H1 (cell line): ENCODE measurements at regions not wholly inside any gene's neighbourhood (a gene's known extent, or its start where the extent isn't known, plus 50 kb on each side); places are given as distances from the start of the nearest gene placed in this dataset.

Experiments used
- CTCF ChIA-PET: fragments of 300-600 bp; sonication (Branson Sonifier 250); formaldehyde crosslinking; loops from one replicate; lab custom pipeline; 2021; ENCODE audit not compliant: partially characterized antibody; lab: Charles Lee
- POLR2A ChIA-PET: fragments of 300-600 bp; sonication (Branson Sonifier 250); formaldehyde crosslinking; loops from one replicate; lab custom pipeline; 2021; ENCODE audit warnings: inconsistent platforms; ENCODE audit not compliant: partially characterized antibody; lab: Charles Lee
- DNase-seq, 2 experiments: peaks; one replicate each; pipeline versions ENCODE4 v3.0.0 to v3.0.0-alpha.2; 2010 to 2022; ENCODE audit warnings: low spot score in 2 of 2, low read depth in 1 of 2, mixed read lengths in 1 of 2
- FAIRE-seq: peaks from 2 replicates; lab custom pipeline; 2011; peaks lifted over from hg19 to GRCh38; lab: Jason Lieb, UNC
- H2AFZ ChIP-seq: 2 replicates; pipeline ENCODE4 v1.8.1; 2012; ENCODE audit warnings: low read length, inconsistent platforms
- H2AK5ac ChIP-seq: 2 replicates; pipeline ENCODE4 v1.6.1; 2013; ENCODE audit warnings: low read depth, low read length
- H2BK120ac ChIP-seq: replicated peaks from 2 replicates; pipeline ENCODE3; 2013; ENCODE audit warnings: low read depth, low read length, inconsistent platforms
- H2BK12ac ChIP-seq: 2 replicates; pipeline ENCODE4 v1.6.1; 2013; ENCODE audit warnings: low read depth, low read length
- H2BK15ac ChIP-seq: 2 replicates; pipeline ENCODE4 v1.6.1; 2013; ENCODE audit warnings: low read length
- H2BK20ac ChIP-seq: 2 replicates; pipeline ENCODE4 v1.6.1; 2013; ENCODE audit warnings: low read length
- H2BK5ac ChIP-seq: 2 replicates; pipeline ENCODE4 v1.6.1; 2013; ENCODE audit warnings: low read depth, low read length
- H3K14ac ChIP-seq: 2 replicates; pipeline ENCODE4 v1.6.1; 2013; ENCODE audit warnings: inconsistent platforms; ENCODE audit not compliant: insufficient read length
- H3K18ac ChIP-seq: 2 replicates; pipeline ENCODE4 v1.6.1; 2013; ENCODE audit warnings: low read length; ENCODE audit errors: extremely low read depth
- H3K23ac ChIP-seq: 2 replicates; pipeline ENCODE4 v1.6.1; 2013; ENCODE audit warnings: inconsistent platforms; ENCODE audit not compliant: insufficient read length
- H3K23me2 ChIP-seq: 2 replicates; pipeline ENCODE4 v1.6.1; 2013; ENCODE audit warnings: low read depth, low read length
- H3K27ac ChIP-seq: 2 replicates; pipeline ENCODE4 v1.6.1; 2011; ENCODE audit warnings: low read depth, low read length, inconsistent platforms
- H3K27me3 ChIP-seq, 4 experiments: replicated peaks in 1 of 4; 1 replicate in 1 of 4; 2 replicates in 3 of 4; pipeline versions ENCODE4 v1.6.1 to v1.8.1; 2011 to 2013; ENCODE audit warnings: low read length in 3 of 4, mild to moderate bottlenecking in 3 of 4, inconsistent platforms in 2 of 4, mixed read lengths in 2 of 4, moderate library complexity in 1 of 4; ENCODE audit not compliant: control insufficient read depth in 3 of 4, insufficient read depth in 3 of 4; ENCODE audit errors: extremely low read depth in 1 of 4
- H3K36me3 ChIP-seq, 4 experiments: 2 replicates each; pipeline versions ENCODE4 v1.6.1 to v1.8.1; 2011 to 2013; ENCODE audit warnings: mild to moderate bottlenecking in 4 of 4, low read length in 3 of 4, moderate library complexity in 2 of 4, control low read depth in 1 of 4, inconsistent platforms in 1 of 4; ENCODE audit not compliant: insufficient read depth in 4 of 4, control insufficient read depth in 2 of 4
- H3K4ac ChIP-seq: replicated peaks from 2 replicates; pipeline ENCODE3; 2013; ENCODE audit warnings: low read length, low read depth, mixed read lengths, inconsistent platforms; ENCODE audit not compliant: insufficient read length
- H3K4me1 ChIP-seq, 4 experiments: replicated peaks in 1 of 4; 1 replicate in 1 of 4; 2 replicates in 3 of 4; pipeline versions ENCODE4 v1.6.1 to v1.8.1; 2011 to 2013; ENCODE audit warnings: low read length in 3 of 4, inconsistent platforms in 2 of 4, mixed read lengths in 1 of 4; ENCODE audit not compliant: insufficient read depth in 4 of 4, control insufficient read depth in 3 of 4
- H3K4me2 ChIP-seq, 2 experiments: 2 replicates each; pipeline versions ENCODE4 v1.6.1 to v1.8.1; 2011 to 2013; ENCODE audit warnings: low read depth in 2 of 2, low read length in 2 of 2, control low read depth in 1 of 2, inconsistent platforms in 1 of 2, mild to moderate bottlenecking in 1 of 2; ENCODE audit not compliant: insufficient read depth in 1 of 2
- H3K4me3 ChIP-seq, 4 experiments: fragments of 200-600, 300-600 bp in 1 of 4; sonication (generic), shearing (Covaris generic), sonication (Bioruptor Twin) in 1 of 4; 2 replicates each; pipeline versions ENCODE4 v1.5.1 to v1.8.1; 2011 to 2016; ENCODE audit warnings: low read length in 4 of 4, low read depth in 3 of 4, control low read depth in 2 of 4, inconsistent platforms in 2 of 4, mild to moderate bottlenecking in 2 of 4, mixed read lengths in 1 of 4, moderate library complexity in 1 of 4; ENCODE audit not compliant: insufficient read depth in 2 of 4; ENCODE audit errors: extremely low read depth in 1 of 4
- H3K56ac ChIP-seq: replicated peaks from 2 replicates; pipeline ENCODE3; 2013; ENCODE audit warnings: low read depth, mild to moderate bottlenecking, mixed read lengths, low read length, inconsistent platforms; ENCODE audit not compliant: insufficient read length
- H3K79me1 ChIP-seq: 2 replicates; pipeline ENCODE4 v1.6.1; 2013; ENCODE audit warnings: low read depth, low read length, control low read depth
- H3K79me2 ChIP-seq, 2 experiments: 2 replicates each; pipeline versions ENCODE4 v1.6.1 to v1.8.1; 2012 to 2013; ENCODE audit warnings: low read length in 2 of 2, mild to moderate bottlenecking in 2 of 2, inconsistent platforms in 1 of 2; ENCODE audit not compliant: insufficient read depth in 2 of 2, control insufficient read depth in 1 of 2
- H3K9ac ChIP-seq, 4 experiments: replicated peaks in 1 of 4; 1 replicate in 1 of 4; 2 replicates in 3 of 4; pipeline versions ENCODE4 v1.6.1 to v1.8.1; 2011 to 2013; ENCODE audit warnings: low read depth in 3 of 4, low read length in 3 of 4, control low read depth in 2 of 4, mild to moderate bottlenecking in 2 of 4, moderate library complexity in 2 of 4, inconsistent platforms in 1 of 4; ENCODE audit errors: extremely low read depth in 1 of 4
- H3K9me3 ChIP-seq, 2 experiments: 2 replicates each; pipeline versions ENCODE4 v1.6.1 to v1.8.1; 2012 to 2013; ENCODE audit warnings: mild to moderate bottlenecking in 2 of 2, moderate library complexity in 2 of 2, control low read depth in 1 of 2, inconsistent platforms in 1 of 2, low read depth in 1 of 2, low read length in 1 of 2, mixed read lengths in 1 of 2; ENCODE audit not compliant: insufficient read depth in 2 of 2
- H4K20me1 ChIP-seq, 2 experiments: replicated peaks in 1 of 2; 2 replicates each; pipeline versions ENCODE3 to v1.8.1; 2011 to 2013; ENCODE audit warnings: inconsistent platforms in 2 of 2, low read length in 2 of 2, mild to moderate bottlenecking in 1 of 2; ENCODE audit not compliant: insufficient read depth in 2 of 2, control insufficient read depth in 1 of 2
- H4K5ac ChIP-seq: 2 replicates; pipeline ENCODE4 v1.6.1; 2013; ENCODE audit warnings: low read length, low read depth, mixed read lengths, inconsistent platforms; ENCODE audit not compliant: insufficient read length
- H4K8ac ChIP-seq: 2 replicates; pipeline ENCODE4 v1.8.0; 2013; ENCODE audit warnings: mild to moderate bottlenecking, moderate library complexity, low read length, inconsistent platforms; ENCODE audit not compliant: insufficient read depth; ENCODE audit errors: extremely low read depth
- H4K91ac ChIP-seq: replicated peaks from 2 replicates; pipeline ENCODE3; 2013; ENCODE audit warnings: low read length, mixed read lengths, inconsistent platforms; ENCODE audit not compliant: insufficient read length
- BCL11A ChIP-seq, 2 experiments: IDR thresholded peaks; one replicate each; pipeline ENCODE4 v1.6.1; 2011; ENCODE audit warnings: low read depth in 2 of 2, low read length in 2 of 2, mild to moderate bottlenecking in 2 of 2
- CBX8 ChIP-seq: fragments of 300-800, 300-1000 bp; sonication (generic); IDR thresholded peaks from 2 replicates; pipeline ENCODE4 v1.7.1; 2016; ENCODE audit warnings: low read depth, low read length, borderline replicate concordance
- MAFK ChIP-seq: IDR thresholded peaks from 2 replicates; pipeline ENCODE4 v1.6.1; 2012; ENCODE audit warnings: low read depth, mild to moderate bottlenecking, improper control_type of control experiment, low read length
- POLR2AphosphoS5 ChIP-seq: IDR thresholded peaks from 2 replicates; pipeline ENCODE4 v1.6.1; 2011; ENCODE audit warnings: low read depth, low read length
- SP1 ChIP-seq: IDR thresholded peaks from 2 replicates; pipeline ENCODE4 v1.6.1; 2011; ENCODE audit warnings: low read depth, low read length
- TAF7 ChIP-seq: optimal IDR thresholded peaks from 2 replicates; pipeline ENCODE3; 2011; ENCODE audit warnings: low read depth, mild to moderate bottlenecking, inconsistent platforms, low read length, moderate library complexity, borderline replicate concordance
- WGBS, 2 experiments: shearing (Covaris generic) in 1 of 2; methylation state at CpG; one replicate each; pipeline versions ENCODE4 v1.1.6 to v1.1.7; 2013 to 2015; ENCODE audit warnings: low lambda C conversion rate in 2 of 2, mixed read lengths in 2 of 2, inconsistent platforms in 1 of 2, low coverage in 1 of 2, missing lambda C conversion rate in 1 of 2; ENCODE audit not compliant: insufficient replicate concordance in 2 of 2, insufficient coverage in 1 of 2, insufficient read length in 1 of 2; ENCODE audit errors: extremely low coverage in 1 of 2, missing lambda C conversion rate in 1 of 2; 5-methylcytosine and 5-hydroxymethylcytosine counted together

DNA sequence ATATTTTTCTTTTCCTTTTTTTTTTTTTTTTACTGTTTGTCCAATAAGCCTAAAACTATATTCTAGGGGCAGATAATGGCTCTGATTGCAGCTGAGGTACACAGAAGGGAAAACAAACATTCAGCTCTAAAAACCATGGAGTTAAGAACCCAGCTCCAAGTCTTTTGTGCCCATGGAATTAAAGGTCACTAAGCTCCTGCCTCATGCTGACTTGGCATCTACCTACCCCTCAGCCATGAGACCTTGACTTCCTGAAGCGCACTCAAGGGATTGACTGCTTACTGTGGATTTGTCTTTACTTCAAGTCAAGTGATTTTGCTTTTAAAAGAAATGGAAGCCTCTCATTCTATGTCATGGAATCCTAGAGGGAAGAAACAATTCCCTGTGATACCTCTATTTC is 192.3 kb downstream of the AMY1C start:
- no peak overlapping the region for H2BK20ac ChIP-seq
- H3K4me3 ChIP-seq, result no peak overlapping the region
- no peaks in the 10 kb centered on the region for H3K4me1 ChIP-seq
- FAIRE-seq, result no peak
- H4K20me1 ChIP-seq, result no peaks in the 10 kb centered on the region
- no peak overlapping the region for H3K18ac ChIP-seq
- no peak overlapping the region for H2AFZ ChIP-seq
- H4K8ac ChIP-seq, result no peak overlapping the region
- no peaks in the 10 kb centered on the region for H3K36me3 ChIP-seq
- no peaks in the 10 kb centered on the region for H3K23me2 ChIP-seq
- H3K79me2 ChIP-seq, result no peaks in the 10 kb centered on the region
- H2BK5ac ChIP-seq, result no peak overlapping the region
- 0 out of 2 replicates have a peak, but pooled peaks have one; percentile 38 for TF ChIP-seq MAFK
- no peak for TF ChIP-seq CBX8
- no peak for TF ChIP-seq TAF7
- no peak for TF ChIP-seq BCL11A (IDR thresholded peaks at IDR 0.05; ENCODE audit: low read depth in 2 of 2, low read length in 2 of 2)
- peak; percentile 87 for TF ChIP-seq POLR2AphosphoS5
- no peak for TF ChIP-seq SP1
- TF ChIP-seq, all 59 proteins: peak for 2
- H3K9me3 ChIP-seq, result no peaks in the 10 kb centered on the region
- no peak overlapping the region for H4K5ac ChIP-seq
- H2BK15ac ChIP-seq, result no peak overlapping the region
- no peak overlapping the region for H3K27ac ChIP-seq
- CTCF ChIA-PET, result interaction anchor here (1.1 to 1.5 kb wide), 2 partner anchors 11 to 153 kb away, joined by 3 to 5 read pairs; no protein-coding TSS in a partner anchor
- peaks cover 1 to 11% (median 6%) of the 10 kb centered on the region in 4 experiments; a peak in 4 of 7 replicates for H3K27me3 ChIP-seq
- no peak overlapping the region for H3K23ac ChIP-seq
- no peak overlapping the region for H3K4ac ChIP-seq
- no peak overlapping the region for H2BK12ac ChIP-seq
- H2BK120ac ChIP-seq, result no peak overlapping the region
- no peak overlapping the region for H3K4me2 ChIP-seq
- no peaks in the 10 kb centered on the region for H3K79me1 ChIP-seq
- H3K56ac ChIP-seq, result no peak overlapping the region
- no peak overlapping the region for H3K9ac ChIP-seq
- WGBS, 2 experiments, result 74% methylated on average over 1 of the region's 1 CpG; no CpG with 5 or more reads in 1 of the 2 experiments
- H2AK5ac ChIP-seq, result no peak overlapping the region
- H4K91ac ChIP-seq, result no peak overlapping the region
- no peak for DNase-seq
- POLR2A ChIA-PET, result no interaction called here
- no peak overlapping the region for H3K14ac ChIP-seq
